GM18511 (cell line): ENCODE measurements at regions not wholly inside any gene's neighbourhood (a gene's known extent, or its start where the extent isn't known, plus 50 kb on each side); places are given as distances from the start of the nearest gene placed in this dataset.

Experiments
- ATAC-seq: cut with Tn5 transposase; IDR thresholded peaks from one replicate; pipeline ENCODE4 v1.9.1; 2021; ENCODE audit warnings: mild to moderate bottlenecking, moderate library complexity; ENCODE audit not compliant: unreplicated experiment

GRCh38 chr20:19073584-19074218 is 138.7 kb upstream of the SLC24A3 start:
- ATAC-seq: no peak

- no peak for ATAC-seq
Observed at GRCh38 chr20:19074356-19074755, 138.1 kb upstream of the SLC24A3 start.

GRCh38 chr20:19074828-19075516 is 137.5 kb upstream of the SLC24A3 start:
- peak; percentile 69 for ATAC-seq

- no peak for ATAC-seq
Observed at GRCh38 chr20:19077370-19078220, 134.8 kb upstream of the SLC24A3 start.

GRCh38 chr20:19078448-19079373 is 133.7 kb upstream of the SLC24A3 start:
- no peak for ATAC-seq

GRCh38 chr20:19079536-19080299 is 132.7 kb upstream of the SLC24A3 start:
- no peak for ATAC-seq

- no peak for ATAC-seq
Observed at GRCh38 chr20:19081937-19082336, 130.5 kb upstream of the SLC24A3 start.

GRCh38 chr20:19083136-19083621 is 129.3 kb upstream of the SLC24A3 start:
- ATAC-seq: no peak

GRCh38 chr20:19090332-19090731 is 122.1 kb upstream of the SLC24A3 start:
- no peak for ATAC-seq

- ATAC-seq: no peak
Observed at GRCh38 chr20:19094959-19095541, 117.4 kb upstream of the SLC24A3 start.

- no peak for ATAC-seq
Observed at GRCh38 chr20:19095762-19096161, 116.7 kb upstream of the SLC24A3 start.

- ATAC-seq: no peak
Observed at GRCh38 chr20:19096843-19097242, 115.6 kb upstream of the SLC24A3 start.

GRCh38 chr20:19098117-19098516 is 114.3 kb upstream of the SLC24A3 start:
- ATAC-seq: no peak

- ATAC-seq: no peak
Observed at GRCh38 chr20:19098806-19099578, 113.5 kb upstream of the SLC24A3 start.

GRCh38 chr20:19099596-19100545 is 112.6 kb upstream of the SLC24A3 start:
- ATAC-seq: no peak

GRCh38 chr20:19100975-19101374 is 111.5 kb upstream of the SLC24A3 start:
- no peak for ATAC-seq

- ATAC-seq: no peak
Observed at GRCh38 chr20:19104186-19104585, 108.3 kb upstream of the SLC24A3 start.

GRCh38 chr20:19108155-19108554 is 104.3 kb upstream of the SLC24A3 start:
- no peak for ATAC-seq
